SK-N-MC (cell line): ENCODE measurements at regions not wholly inside any gene's neighbourhood (a gene's known extent, or its start where the extent isn't known, plus 50 kb on each side); places are given as distances from the start of the nearest gene placed in this dataset.
"Not testable (repeated sequence)": the region's sequence is repeated elsewhere in the genome, so short reads cannot be mapped to it uniquely, and the experiment has no call there.

Experiments used
- DNase-seq: peaks from one replicate; pipeline ENCODE4 v3.0.0-alpha.2; 2011; ENCODE audit warnings: low read depth, low spot score
- H3K27ac ChIP-seq: fragments of 200-600 bp; sonication (generic); 2 replicates; pipeline ENCODE4 v1.5.1; 2016; ENCODE audit warnings: mixed run types
- H3K36me3 ChIP-seq: fragments of 200-600 bp; sonication (generic); 2 replicates; pipeline ENCODE4 v1.6.1; 2017; ENCODE audit warnings: antibody characterized with exemption, low read length, mixed read lengths; ENCODE audit not compliant: insufficient read depth
- H3K4me3 ChIP-seq: fragments of 200-600 bp; sonication (generic); 2 replicates; pipeline ENCODE4 v1.5.1; 2016
- H3K9ac ChIP-seq: fragments of 200-600 bp; sonication (generic); 2 replicates; pipeline ENCODE4 v1.8.0; 2017; ENCODE audit warnings: mixed run types, mixed read lengths; ENCODE audit not compliant: insufficient read length
- H3K9me3 ChIP-seq: fragments of 200-600 bp; sonication (generic); 2 replicates; pipeline ENCODE4 v1.6.1; 2017; ENCODE audit warnings: low read depth, mild to moderate bottlenecking, antibody characterized with exemption, low read length, moderate library complexity, mixed read lengths
- EZH2 ChIP-seq: fragments of 200-600 bp; sonication (generic); IDR thresholded peaks from one replicate; pipeline ENCODE4 v1.6.1; 2017; ENCODE audit warnings: antibody characterized with exemption
- FOXP2 ChIP-seq: optimal IDR thresholded peaks from 2 replicates; pipeline ENCODE3; 2011; ENCODE audit warnings: mild to moderate bottlenecking, moderate library complexity; ENCODE audit not compliant: insufficient read depth; ENCODE audit errors: extremely low read length, control extremely low read depth
- POLR2AphosphoS5 ChIP-seq: IDR thresholded peaks from 2 replicates; pipeline ENCODE4 v1.6.1; 2012; ENCODE audit warnings: mild to moderate bottlenecking, low read depth, low read length, borderline replicate concordance

DNA sequence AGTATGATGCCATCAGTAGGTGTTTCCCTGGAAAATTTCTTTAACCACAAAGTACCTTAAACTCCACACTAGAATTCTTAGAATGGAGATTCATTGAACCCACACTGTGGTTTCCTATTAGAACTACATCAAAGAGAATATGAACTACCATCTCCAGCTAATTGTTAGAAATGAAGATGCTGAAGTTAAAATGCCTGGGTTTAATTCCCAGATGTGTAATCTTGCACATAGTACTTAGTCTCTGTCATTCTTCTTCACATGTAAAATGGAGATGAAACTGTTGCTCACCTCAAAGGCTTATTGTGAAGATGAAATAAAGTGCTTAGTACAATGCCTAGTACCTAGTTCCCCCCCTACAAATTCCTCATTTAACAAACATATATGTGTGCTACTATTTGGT, 303.3 kb upstream of the CCNG1 start:
- H3K9me3 ChIP-seq = no peaks in the 10 kb centered on the region
- no peak overlapping the region for H3K9ac ChIP-seq
- no peak for TF ChIP-seq FOXP2
- TF ChIP-seq EZH2 = no peak
- TF ChIP-seq POLR2AphosphoS5 = no peak
- no peak overlapping the region for H3K27ac ChIP-seq
- DNase-seq = no peak
- no peak overlapping the region for H3K4me3 ChIP-seq
- no peaks in the 10 kb centered on the region for H3K36me3 ChIP-seq

- Histone ChIP-seq H3K27ac (no peak overlapping the region), H3K9me3 (no peaks in the 10 kb centered on the region), H3K4me3 (no peak overlapping the region), H3K36me3 (no peaks in the 10 kb centered on the region), H3K9ac (no peak overlapping the region)
- no peak for TF ChIP-seq POLR2AphosphoS5
- TF ChIP-seq EZH2 = no peak
- no peak for TF ChIP-seq FOXP2
- DNase-seq = no peak
These were observed 301.5 kb upstream of the CCNG1 start for GRCh38 chr5:163135849-163136248.

- no peak overlapping the region; the same call in 1 of the 2 replicates for H3K27ac ChIP-seq
- no peak overlapping the region for H3K4me3 ChIP-seq
- DNase-seq = no peak
- TF ChIP-seq FOXP2 (no peak), POLR2AphosphoS5 (no peak), EZH2 (no peak)
- no peak overlapping the region for H3K9ac ChIP-seq
- no peaks in the 10 kb centered on the region for H3K36me3 ChIP-seq
- no peaks in the 10 kb centered on the region for H3K9me3 ChIP-seq
These were observed 275.9 kb upstream of the CCNG1 start for GRCh38 chr5:163161512-163161911.

- no peak for DNase-seq
- H3K36me3 ChIP-seq = no peaks in the 10 kb centered on the region
- H3K4me3 ChIP-seq = no peak overlapping the region
- 0 out of 2 replicates have a peak overlapping the region, but pooled peaks have one; percentile 16 for H3K27ac ChIP-seq
- H3K9ac ChIP-seq = no peak overlapping the region
- TF ChIP-seq POLR2AphosphoS5 (no peak), FOXP2 (no peak), EZH2 (no peak)
- no peaks in the 10 kb centered on the region for H3K9me3 ChIP-seq
These were observed 274.8 kb upstream of the CCNG1 start for GRCh38 chr5:163162645-163163044.

GRCh38 chr5:163163858-163164257, 273.5 kb upstream of the CCNG1 start:
- Histone ChIP-seq H3K27ac (no peak overlapping the region), H3K36me3 (no peaks in the 10 kb centered on the region), H3K9me3 (no peaks in the 10 kb centered on the region), H3K9ac (no peak overlapping the region), H3K4me3 (no peak overlapping the region)
- DNase-seq = no peak
- no peak for TF ChIP-seq EZH2
- no peak for TF ChIP-seq FOXP2
- no peak for TF ChIP-seq POLR2AphosphoS5

- Histone ChIP-seq H3K27ac (no peak overlapping the region), H3K4me3 (no peak overlapping the region), H3K9me3 (no peaks in the 10 kb centered on the region), H3K36me3 (no peaks in the 10 kb centered on the region), H3K9ac (no peak overlapping the region)
- TF ChIP-seq FOXP2 = no peak
- no peak for DNase-seq
These were observed 272.1 kb upstream of the CCNG1 start for GRCh38 chr5:163165277-163165676.

DNA sequence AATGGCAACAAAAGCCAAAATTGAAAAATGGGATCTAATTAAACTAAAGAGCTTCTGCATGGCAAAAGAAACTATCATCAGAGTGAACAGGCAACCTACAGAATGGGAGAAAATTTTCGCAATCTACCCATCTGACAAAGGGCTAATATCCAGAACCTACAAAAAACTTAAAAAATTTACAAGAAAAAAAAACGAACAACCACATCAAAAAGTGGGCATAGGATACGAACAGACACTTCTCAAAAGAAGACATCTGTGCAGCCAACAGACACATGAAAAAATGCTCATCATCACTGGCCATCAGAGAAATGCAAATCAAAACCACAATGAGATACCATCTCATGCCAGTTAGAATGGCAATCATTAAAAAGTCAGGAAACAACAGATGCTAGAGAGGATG, 267.2 kb upstream of the CCNG1 start:
- not testable (repeated sequence) for H3K9ac ChIP-seq, H3K4me3 ChIP-seq, DNase-seq, H3K27ac ChIP-seq, H3K36me3 ChIP-seq, H3K9me3 ChIP-seq

GRCh38 chr5:163172540-163173338, 264.7 kb upstream of the CCNG1 start:
- H3K27ac ChIP-seq = no peak overlapping the region

GRCh38 chr5:163177971-163178370, 259.4 kb upstream of the CCNG1 start:
- Histone ChIP-seq H3K36me3 (no peaks in the 10 kb centered on the region), H3K9me3 (no peaks in the 10 kb centered on the region), H3K27ac (no peak overlapping the region), H3K4me3 (no peak overlapping the region), H3K9ac (no peak overlapping the region)
- TF ChIP-seq EZH2 (no peak), POLR2AphosphoS5 (no peak), FOXP2 (no peak)
- no peak for DNase-seq

More at GRCh38 chr5:163172540-163173338, 264.7 kb upstream of the CCNG1 start:
- H3K9me3 ChIP-seq = no peaks in the 10 kb centered on the region
- H3K9ac ChIP-seq = no peak overlapping the region
- no peaks in the 10 kb centered on the region for H3K36me3 ChIP-seq
- TF ChIP-seq POLR2AphosphoS5 (no peak), EZH2 (no peak), FOXP2 (no peak)
- DNase-seq = no peak
- no peak overlapping the region for H3K4me3 ChIP-seq

DNA sequence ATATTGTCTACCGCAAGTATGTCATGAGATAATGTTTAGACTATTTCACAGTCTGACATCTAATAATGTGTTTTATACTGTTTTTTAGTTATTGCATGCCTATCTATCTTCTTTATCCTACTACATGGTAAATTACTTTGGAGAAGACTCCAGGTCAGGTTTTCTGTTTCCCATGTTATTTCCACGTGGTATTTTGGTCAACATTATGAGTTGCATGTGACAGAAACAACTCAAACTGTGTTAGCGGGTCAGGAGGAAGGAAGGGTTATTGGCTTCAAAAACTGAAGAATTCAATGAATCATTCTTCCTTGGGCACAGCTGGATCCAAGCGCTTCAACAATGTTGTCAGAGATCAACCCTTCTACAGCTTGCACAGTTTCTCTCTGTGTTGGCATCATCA, 252.1 kb upstream of the CCNG1 start:
- TF ChIP-seq EZH2 (no peak), FOXP2 (no peak), POLR2AphosphoS5 (no peak)
- no peak for DNase-seq

More for the DNA sequence above, 252.1 kb upstream of the CCNG1 start:
- Histone ChIP-seq H3K27ac (no peak overlapping the region), H3K36me3 (no peaks in the 10 kb centered on the region), H3K9ac (no peak overlapping the region), H3K4me3 (no peak overlapping the region), H3K9me3 (no peaks in the 10 kb centered on the region)
